ENCODE measurements at regions not wholly inside any gene's neighbourhood (a gene's known extent, or its start where the extent isn't known, plus 50 kb on each side); places are given as distances from the start of the nearest gene placed in this dataset.

GRCh38 chr4:89595125-89595789 is 241.7 kb downstream of the SNCA start:
- no peak for TF ChIP-seq CTCF (IDR thresholded peaks at IDR 0.05)
- TF ChIP-seq POLR2A (IDR thresholded peaks at IDR 0.05), result no peak
- TF ChIP-seq EP300 (IDR thresholded peaks at IDR 0.05), result no peak

Data from ovary (tissue), 3 donors.